Lower leg skin (tissue), 3 donors: ENCODE measurements at regions not wholly inside any gene's neighbourhood (a gene's known extent, or its start where the extent isn't known, plus 50 kb on each side); places are given as distances from the start of the nearest gene placed in this dataset.

Source experiments
- POLR2A ChIP-seq, 2 donors: fragments of 450-650 bp; IDR thresholded peaks; one replicate each; pipeline ENCODE4 v1.6.1; 2016 to 2017; ENCODE audit warnings: antibody characterized with exemption in 2 of 2, mild to moderate bottlenecking in 1 of 2, moderate library complexity in 1 of 2
- TF ChIP-seq, protein P1 (sequence below), 3 donors: fragments of 450-650 bp; IDR thresholded peaks; one replicate each; pipeline ENCODE4 v1.5.1; 2016; ENCODE audit warnings: antibody characterized with exemption in 3 of 3, mild to moderate bottlenecking in 3 of 3, moderate library complexity in 2 of 3

DNA sequence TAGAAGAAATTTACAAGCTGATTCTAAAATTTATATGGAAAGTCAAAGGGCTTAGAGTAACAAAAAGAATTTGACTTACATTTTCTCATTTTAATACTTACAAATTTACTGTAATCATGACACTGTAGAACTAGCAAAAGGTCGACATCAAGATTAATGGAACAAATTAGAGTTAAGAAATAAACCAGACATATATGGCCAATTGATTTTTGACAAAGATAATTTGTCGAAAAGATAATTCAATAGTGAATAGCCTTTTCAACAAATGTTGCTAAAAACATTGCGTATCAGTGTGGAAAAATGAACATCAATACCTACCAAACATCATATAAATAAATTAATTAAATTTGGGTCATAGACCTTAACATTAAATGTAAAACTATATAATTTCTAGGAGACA lies 955.5 kb upstream of the AUTS2 start:
- TF ChIP-seq, protein P1, sequence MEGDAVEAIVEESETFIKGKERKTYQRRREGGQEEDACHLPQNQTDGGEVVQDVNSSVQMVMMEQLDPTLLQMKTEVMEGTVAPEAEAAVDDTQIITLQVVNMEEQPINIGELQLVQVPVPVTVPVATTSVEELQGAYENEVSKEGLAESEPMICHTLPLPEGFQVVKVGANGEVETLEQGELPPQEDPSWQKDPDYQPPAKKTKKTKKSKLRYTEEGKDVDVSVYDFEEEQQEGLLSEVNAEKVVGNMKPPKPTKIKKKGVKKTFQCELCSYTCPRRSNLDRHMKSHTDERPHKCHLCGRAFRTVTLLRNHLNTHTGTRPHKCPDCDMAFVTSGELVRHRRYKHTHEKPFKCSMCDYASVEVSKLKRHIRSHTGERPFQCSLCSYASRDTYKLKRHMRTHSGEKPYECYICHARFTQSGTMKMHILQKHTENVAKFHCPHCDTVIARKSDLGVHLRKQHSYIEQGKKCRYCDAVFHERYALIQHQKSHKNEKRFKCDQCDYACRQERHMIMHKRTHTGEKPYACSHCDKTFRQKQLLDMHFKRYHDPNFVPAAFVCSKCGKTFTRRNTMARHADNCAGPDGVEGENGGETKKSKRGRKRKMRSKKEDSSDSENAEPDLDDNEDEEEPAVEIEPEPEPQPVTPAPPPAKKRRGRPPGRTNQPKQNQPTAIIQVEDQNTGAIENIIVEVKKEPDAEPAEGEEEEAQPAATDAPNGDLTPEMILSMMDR (IDR thresholded peaks at IDR 0.05), result no peak
- TF ChIP-seq POLR2A (IDR thresholded peaks at IDR 0.05), result no peak
